GM18508 (cell line): ENCODE measurements at regions not wholly inside any gene's neighbourhood (a gene's known extent, or its start where the extent isn't known, plus 50 kb on each side); places are given as distances from the start of the nearest gene placed in this dataset.

Experiments
- ATAC-seq: cut with Tn5 transposase; IDR thresholded peaks from one replicate; pipeline ENCODE4 v1.9.1; 2021; ENCODE audit warnings: moderate number of reproducible peaks; ENCODE audit not compliant: insufficient read depth, unreplicated experiment

DNA sequence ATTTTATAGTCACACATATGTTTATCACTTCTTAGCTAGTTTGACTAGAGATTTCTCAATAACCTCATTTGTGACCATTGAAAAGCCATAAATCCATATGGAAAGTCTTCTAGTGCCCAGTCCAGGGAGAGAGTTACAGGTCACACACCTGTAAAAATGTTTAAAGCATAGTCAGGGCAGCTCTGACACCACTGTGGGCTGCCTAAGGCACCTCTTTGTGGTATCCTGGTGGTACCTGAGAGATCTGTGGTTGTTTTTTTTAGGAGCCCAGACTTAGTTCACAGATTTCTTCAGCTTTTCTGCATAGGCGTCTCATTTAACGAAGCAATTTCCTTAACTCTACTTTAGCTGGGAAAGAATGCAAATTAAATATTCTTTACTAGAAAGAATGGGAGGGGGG, 186.6 kb downstream of the CENPW start:
- ATAC-seq = no peak

DNA sequence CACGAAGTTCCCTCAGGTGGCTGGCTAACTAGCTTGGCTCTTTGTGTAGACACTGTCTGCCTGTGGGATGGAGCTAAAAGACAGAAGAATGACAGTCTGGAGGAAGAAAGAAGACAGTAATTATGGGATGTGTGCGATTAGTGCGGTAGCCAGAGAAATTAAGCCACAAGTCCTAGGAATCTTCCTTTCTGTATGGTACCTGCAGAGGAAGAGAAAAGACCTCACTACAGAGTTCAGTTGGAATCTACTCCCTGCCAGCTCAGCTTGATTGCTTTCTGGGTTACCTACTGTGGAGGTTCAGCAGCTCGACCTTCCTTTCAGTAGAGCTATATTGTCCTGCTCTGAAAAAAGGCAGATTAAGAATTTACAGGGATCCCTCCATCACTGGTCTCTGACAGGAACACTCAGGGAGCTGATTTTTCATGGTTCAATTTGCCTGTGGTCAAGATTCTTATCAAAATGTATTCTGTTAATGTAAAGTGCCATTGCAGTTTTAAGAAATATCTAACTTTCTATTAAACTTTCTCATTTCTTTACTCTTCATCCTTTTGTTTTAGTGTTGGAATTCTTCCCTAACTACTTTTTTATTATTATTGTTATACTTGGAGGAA, 187.2 kb downstream of the CENPW start:
- no peak for ATAC-seq

DNA sequence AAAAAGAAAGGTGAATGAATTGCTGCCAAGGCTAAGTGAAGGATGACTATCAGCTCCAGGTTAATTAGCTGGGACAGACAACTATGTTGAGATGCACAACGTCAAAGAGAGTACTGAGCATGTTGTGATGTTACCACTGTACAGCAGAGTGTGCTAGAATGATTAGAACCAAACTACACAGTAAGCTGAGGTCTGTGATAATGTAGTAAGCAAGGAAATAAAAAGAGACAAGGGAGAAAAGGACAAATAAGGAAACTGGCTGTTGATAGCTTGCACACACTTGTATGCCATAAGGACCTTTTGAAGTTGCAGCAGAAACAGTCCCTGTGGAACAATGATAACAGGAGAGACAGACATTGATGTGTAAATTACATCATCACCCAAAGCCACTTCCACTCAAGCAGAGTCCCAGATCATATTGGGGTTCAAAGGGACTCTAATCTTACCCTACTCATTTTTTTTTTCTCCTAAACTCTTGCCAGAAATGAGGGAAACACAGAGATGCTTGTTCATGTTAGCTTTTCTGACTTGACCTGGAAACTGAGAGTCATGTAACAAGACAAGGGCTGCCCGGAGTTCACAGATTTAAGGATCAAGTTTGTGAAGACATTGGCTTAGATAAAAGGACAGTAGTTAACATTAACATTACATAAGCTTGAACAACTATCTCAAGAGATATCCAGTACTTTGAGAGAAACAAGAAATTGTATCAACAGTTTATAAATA, 189.9 kb downstream of the CENPW start:
- ATAC-seq = no peak

DNA sequence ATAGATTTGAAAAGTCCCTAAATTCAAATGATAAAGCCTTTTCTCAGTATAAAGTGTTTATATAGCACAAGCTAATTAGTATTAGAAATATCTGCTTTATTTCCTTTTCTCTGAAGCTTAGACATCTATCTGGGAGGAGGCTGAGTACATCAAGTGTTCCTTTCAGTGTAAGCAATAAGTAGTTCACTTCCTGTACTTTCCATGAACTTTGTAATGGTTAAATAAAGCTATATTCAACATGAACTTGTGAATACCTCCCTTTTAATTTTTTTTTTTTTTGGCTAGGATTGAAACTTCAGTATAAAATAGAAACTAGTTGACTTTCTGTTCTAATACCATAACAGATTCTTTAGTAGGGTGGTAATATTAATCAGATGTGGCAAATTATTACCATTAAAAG, 190.9 kb downstream of the CENPW start:
- ATAC-seq = no peak

DNA sequence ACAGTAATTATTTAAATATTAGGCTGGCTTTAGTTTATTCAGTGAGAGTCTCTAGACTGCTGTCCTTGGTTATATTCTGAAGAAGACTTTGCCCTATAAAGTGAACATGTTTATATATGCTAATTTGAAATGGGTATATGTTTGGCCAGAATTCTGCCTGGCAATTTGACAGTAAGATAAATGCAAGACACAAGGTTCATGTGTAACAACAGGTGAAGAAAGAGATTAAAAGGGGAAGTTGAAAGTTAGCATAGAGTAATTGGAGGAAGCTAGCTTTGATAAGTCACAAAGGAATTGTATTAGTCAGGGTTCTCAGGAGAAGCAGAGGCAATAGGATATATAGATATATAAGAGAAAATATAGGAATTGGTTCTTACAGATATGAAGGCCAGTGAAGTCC, 191.4 kb downstream of the CENPW start:
- ATAC-seq = peak; percentile 21

DNA sequence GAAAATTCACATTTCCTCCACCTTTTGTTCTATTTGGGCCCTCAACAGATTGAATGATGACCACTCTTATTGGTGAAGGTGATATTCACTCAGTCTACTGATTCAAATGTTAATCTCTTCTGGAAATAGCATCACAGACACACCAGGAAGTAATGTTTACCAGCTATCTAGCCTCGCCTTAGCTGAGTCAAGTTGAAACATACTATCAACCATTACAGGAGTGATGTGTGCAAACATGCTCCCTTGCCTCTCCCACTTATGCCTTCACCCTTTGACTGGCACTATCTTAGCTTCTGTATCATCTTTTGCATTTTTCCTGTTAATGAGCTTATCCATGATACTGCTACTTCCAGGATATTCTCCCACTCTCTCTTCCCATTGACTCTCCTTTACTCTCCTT, 191.9 kb downstream of the CENPW start:
- peak; percentile 92 for ATAC-seq

DNA sequence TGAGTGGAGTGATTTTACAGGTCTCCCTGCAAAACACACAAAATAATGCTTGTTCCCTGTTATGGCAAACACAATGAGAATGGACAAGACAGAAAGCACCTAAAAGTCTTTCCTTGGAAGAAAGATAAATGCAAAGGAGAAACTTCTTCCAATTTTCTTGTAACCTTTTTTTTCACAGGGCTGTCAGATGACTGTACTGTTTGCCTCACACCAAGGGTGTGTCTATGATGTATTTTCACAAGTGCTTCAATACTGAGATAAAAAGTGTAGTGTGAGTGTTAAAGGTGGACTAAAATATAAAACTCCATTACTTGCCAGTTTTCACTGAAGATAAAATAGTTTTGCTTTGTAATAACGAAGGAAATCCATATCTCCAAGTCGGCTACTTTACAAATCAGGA, 194.5 kb downstream of the CENPW start:
- ATAC-seq = no peak

DNA sequence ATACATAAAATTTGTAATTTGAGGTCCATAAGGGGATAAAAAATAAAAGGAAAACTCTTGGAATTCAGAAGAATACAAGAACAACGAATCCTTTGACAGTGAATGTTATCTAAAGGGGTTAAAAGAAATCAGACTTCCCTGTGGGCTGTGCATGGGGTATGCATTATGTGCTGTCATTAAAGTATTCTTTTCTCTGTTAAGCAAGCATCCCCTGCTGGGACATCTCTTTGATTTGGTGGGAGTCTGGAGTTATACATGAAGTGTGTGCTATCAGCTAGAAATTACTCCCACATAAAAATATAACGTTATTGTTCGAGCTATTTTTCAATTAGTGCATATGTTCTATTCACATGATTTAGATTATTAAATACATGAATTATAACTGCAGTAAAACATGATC, 195.2 kb downstream of the CENPW start:
- ATAC-seq = no peak

DNA sequence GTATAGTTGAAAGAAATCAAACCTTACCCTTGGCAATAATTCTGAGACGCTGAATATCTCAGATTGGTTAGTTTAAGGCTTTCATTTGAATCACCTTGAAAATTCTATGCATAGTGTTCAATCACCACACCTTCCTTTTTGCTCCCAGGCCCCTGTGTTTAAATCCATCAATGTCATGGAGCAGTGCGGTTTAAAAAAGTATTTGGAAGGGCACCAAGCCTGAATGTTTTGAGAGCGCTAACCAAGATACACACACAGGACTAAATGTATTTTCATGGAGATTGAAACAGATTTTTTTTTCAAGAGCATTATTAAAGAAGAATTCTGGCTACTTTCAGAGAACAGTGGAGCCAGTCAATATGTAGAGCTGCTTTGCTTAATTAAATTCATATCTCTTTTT, 195.7 kb downstream of the CENPW start:
- ATAC-seq = no peak

DNA sequence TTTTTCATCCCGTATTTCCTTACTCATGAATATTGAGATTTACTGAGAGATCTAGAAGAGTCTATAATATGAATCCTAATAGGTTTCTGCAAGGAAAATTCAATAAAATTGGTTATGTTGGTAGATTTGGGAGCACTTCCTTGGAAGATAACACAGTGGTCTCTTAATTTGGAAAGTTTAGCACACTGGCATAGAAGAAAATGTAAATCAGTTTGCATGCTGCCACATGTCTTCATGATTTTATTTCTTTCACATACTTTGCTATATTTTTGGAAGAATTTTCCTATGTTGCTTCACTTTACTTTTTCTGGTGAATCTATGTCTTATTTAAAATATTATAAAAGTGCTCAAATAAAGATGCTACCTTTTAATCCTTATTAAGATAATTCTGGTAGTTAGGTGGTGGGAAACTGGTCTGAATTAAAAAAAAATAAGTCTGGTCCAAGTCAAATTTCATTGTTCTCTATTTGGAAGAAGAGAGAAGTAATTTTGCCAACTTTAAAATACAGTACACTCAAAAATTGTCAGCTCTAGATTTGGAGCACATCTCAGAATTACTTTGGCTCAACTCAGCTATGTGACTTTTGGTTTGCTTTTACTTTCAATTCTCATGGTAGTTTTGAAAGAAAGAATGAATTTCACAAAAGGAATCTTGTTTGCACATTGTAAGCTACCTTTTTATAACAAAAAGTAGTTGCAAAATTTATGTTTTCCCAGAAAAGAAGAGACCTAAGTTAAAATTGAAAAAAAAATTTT, 197.3 kb downstream of the CENPW start:
- ATAC-seq = no peak

DNA sequence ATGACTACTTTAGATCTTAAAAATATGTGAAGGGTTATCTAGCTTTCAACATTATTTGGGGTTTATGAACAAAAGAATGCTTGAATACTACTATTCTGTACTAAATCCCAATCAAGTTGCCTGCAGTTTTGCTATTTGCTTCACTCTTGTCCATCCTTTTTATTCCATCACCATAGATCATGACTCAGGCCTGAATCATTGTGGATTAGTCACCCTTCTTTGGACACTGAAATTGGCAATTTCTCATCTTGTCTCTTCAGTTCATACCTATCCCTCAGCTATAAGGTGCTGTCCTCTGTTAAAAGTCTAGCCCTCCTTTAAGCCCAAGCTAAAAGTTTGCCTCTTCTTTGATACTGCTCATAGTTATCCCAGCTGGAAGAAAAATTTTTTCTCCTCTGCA, 199.1 kb downstream of the CENPW start:
- ATAC-seq = no peak

DNA sequence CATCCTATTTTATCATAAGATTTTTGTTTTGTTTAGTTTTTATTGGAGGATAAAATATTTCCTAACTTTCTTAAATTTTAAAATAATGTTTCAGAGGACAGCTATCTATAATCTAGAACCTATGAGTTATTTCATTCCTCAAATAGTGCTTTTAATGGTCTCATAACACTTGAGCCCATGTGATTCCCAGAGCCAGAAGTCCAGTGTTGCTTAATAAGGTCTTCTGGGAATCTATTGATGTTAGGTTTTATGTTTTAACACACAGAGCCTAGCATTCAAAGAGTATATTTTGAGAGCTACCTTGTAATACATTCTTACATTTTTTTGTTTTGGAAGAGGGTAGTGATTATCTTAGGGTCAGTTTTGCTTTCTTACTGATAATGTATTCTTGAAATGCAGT, 200.2 kb downstream of the CENPW start:
- ATAC-seq = no peak

DNA sequence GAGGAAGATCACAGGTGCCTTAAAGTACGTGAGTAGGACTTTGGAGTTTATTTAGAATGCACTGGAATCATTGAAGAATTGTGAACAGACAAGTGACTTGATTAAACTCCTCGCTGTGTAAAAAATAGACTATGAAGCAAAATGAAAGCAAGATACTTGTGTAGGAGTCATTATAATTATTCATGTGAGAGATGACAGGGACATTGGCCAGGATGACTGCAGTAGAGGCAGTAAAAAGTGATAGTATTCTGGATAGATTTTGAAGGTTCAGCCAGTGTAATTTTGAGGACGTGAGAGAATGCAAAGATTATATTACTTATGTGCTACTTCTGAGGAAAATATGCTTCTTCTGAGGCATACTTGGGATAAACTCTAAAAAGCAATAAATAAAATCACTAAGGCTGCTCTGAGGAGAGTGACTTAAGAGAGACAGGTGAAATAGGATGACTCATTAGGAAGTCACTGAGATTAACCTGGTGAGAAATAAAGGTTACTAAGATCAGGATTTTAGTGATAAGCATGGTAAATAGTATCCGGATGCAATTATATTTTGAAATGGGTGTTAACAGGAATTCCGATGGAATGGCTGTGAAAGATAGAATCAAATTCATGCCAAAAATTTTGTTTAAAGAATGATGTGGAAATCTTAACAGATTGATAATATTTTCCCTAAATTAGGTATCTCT, 202.0 kb downstream of the CENPW start:
- ATAC-seq = no peak

DNA sequence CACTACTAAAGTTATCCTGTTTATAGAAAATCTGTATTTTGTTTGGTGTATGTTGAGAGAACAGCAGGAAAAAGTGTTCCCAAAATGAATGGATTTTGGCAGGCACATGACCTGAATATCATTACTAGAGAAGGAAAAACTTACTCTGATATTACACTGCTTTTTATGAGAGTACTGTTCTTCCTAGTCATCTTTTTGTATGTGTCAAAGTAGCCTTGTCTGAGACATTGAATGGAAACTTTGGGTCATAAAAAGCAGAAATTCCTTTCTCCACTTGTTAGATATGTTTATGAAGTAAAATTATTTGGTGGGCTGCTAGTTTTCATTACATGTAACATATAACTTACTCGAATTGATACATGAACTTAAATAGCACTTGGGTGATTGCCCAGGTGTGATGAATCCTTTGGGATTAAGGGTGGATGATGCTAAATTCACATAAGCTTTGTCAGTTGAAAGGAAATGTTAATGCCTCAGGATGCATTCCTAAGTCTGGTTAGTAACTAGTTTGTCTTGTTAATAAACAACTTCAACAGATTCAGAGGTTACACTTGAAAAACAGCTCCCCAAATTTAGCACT, 206.7 kb downstream of the CENPW start:
- no peak for ATAC-seq

DNA sequence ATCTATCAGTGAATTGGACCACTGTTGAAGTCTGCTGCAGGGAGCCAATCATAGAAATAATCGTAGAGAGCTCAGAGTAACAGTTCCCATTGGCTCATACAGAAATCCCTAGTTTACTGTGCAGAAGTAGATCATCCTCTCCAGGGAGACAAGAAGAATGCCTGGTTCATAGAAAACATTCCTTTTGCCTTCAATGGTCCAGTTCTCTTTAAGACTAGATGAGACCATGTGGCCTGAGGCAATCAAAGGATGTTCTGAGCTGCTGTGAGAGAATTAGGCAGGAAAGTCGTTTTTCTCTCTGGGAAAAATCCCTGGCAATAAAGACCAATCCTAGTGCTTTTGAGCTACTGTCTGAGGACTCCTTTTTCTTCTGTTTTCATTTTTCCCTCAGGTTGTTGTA, 208.4 kb downstream of the CENPW start:
- no peak for ATAC-seq

DNA sequence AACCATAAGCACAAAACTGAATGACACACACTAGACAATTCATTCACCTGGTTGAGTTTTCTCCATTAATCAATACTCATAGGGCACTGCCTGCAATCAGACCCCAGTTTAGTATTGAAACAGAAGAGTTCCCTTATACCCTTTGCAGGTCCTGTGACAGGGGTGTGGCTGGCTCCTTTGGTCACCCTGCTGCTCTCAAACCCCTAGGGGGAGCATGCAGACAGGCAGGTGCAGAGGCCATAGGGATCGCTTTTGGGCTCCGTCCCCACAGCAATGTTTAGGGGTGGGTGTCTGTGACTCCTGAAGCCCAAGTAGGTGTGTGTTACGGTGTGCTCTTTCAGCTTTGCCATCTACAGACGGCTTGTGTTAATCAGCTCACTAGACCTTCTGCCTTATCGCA, 210.4 kb downstream of the CENPW start:
- ATAC-seq = no peak

DNA sequence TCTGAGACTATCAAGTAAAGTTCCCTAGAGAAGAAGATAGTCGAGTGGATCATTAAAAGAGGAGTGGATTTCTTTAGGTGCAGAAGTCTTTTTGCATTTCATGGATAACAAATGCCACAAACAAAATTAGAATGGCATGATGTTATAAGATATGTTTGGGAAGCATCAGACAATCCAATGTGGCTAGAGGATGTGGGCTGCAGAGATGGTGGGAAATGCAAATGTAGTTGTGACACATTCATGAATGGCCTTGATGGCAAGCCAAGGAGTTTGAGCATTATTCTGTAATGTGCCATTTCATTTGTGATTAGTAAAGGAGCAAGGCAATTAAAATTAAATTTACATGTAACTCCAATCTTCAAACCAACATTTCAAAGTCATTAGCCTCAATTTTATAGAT, 211.9 kb downstream of the CENPW start:
- ATAC-seq = no peak

DNA sequence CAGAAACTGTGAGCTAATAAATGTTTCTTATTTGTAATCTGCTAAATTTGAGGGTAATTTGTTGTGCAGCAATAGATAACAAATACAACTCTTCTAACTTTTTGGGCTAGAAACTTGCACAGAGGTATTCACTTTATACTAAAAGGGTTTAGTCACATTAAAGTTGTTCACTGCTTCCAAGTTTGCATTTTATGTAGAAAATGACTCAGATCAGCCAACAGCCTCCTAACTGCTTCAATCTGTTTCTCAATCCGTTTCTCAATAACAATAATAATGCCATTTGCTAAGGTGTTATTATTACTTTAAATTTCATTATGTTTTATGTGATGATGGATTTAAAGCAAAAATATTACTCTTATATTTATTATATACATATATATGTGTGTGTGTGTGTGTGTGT, 213.9 kb downstream of the CENPW start:
- no peak for ATAC-seq

DNA sequence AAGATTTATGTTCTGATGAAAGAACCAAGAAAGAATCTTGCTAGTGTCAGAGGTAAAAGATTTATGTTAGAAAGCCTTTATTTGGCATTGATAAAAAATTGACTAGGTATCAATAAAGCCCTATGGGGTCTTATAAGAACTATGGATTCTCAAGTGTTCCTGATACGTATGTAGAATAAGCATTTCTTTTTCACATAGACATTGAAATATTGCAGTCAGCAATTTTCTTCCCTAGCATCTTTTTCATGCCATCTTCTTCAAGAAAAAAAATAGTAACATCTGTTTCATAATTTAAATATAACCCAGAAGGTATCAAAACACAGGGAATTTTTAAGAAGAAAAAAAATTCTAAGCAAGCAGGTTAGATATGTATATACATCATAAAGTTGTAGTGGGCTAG, 230.6 kb downstream of the CENPW start:
- no peak for ATAC-seq

DNA sequence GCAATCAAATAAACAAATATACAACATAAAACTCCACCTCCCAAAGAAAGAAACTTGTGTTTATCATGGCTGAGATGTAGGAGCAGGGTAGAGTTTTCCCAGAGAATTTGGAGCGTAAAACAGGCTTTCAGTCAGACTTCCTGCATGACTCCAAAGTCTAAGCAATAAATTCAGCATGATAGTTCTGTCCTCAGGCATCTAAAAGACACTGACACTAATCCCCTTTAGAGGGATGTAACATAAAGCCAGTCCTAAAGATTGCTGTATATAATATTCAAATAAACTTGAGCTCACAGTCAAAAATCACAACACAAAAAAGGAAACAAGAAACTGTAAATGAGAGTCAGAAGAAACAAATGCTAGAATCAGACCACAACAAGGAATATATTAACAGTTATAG, 234.4 kb downstream of the CENPW start:
- no peak for ATAC-seq

DNA sequence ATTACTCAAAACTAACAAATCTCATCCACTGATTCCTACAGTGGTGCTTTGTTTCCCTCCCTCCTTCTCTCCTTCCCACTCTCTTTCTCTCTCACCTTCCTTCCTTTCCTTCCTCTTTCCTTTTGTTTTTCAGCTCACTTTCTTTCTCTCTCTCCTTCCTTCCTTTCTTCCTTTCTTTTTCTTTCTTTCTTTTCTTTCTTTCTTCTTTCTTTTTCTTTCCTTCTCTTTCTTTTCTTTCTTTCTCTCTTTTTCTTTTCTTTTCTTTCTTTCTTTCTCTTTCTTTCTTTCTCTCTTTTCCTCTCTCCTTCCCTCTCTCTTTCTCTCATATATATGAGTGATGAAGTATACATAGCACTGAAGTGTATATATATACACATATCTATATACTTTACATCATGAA, 241.4 kb downstream of the CENPW start:
- ATAC-seq = no peak
